Fibroblast of lung (primary cell): ENCODE measurements at regions not wholly inside any gene's neighbourhood (a gene's known extent, or its start where the extent isn't known, plus 50 kb on each side); places are given as distances from the start of the nearest gene placed in this dataset.

Experiments
- CTCF ChIP-seq, 2 donors: IDR thresholded peaks in 1 of 2; conservative IDR thresholded peaks in 1 of 2; 1 replicate in 1 of 2; 2 replicates in 1 of 2; pipeline ENCODE4 v1.5.1; 2011 to 2012; ENCODE audit warnings: low read length in 2 of 2, control low read depth in 1 of 2, inconsistent platforms in 1 of 2, low read depth in 1 of 2, mild to moderate bottlenecking in 1 of 2
- EZH2 ChIP-seq: IDR thresholded peaks from 2 replicates; pipeline ENCODE4 v1.5.1; 2012; ENCODE audit warnings: low read length, control low read depth, mild to moderate bottlenecking; ENCODE audit errors: missing control alignments

GRCh38 chr20:21862259-21862946, 156.9 kb downstream of the PAX1 start:
- no peak for TF ChIP-seq CTCF (conservative IDR thresholded peaks at IDR 0.05 in 1 of 2, IDR thresholded peaks at IDR 0.05 in 1 of 2; ENCODE audit: low read depth in 1 of 2, low read length in 2 of 2)
- TF ChIP-seq EZH2, result no peak
